ENCODE measurements at regions not wholly inside any gene's neighbourhood (a gene's known extent, or its start where the extent isn't known, plus 50 kb on each side); places are given as distances from the start of the nearest gene placed in this dataset.

DNA sequence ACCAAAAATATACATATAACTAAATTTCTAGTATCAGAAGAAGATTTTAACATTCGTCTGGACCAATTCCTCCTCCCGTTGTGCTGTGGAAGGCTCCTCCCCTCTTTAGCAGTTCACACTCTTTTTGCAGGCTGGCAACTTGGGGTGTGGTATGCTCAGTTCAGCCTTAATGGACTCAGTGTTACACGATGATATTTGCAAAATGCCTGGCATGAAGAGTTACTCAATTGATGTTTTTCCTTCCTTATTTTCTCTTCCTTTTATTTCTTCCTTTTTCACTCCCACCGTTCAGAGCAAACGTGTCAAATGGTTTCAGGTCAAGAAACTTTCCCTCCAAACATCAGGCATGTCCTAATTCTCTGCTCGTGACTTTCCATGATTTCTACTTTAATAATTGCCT is 248.3 kb downstream of the PHF14 start:
- Histone ChIP-seq H3K27ac (replicated peaks) (no peak overlapping the region), H3K4me1 (no peaks in the 10 kb centered on the region), H3K4me3 (no peak overlapping the region), H3K36me3 (no peaks in the 10 kb centered on the region), H3K27me3 (ENCODE audit: low read depth) (no peaks in the 10 kb centered on the region), H3K9me3 (replicated peaks) (no peaks in the 10 kb centered on the region)
- TF ChIP-seq, protein P1, sequence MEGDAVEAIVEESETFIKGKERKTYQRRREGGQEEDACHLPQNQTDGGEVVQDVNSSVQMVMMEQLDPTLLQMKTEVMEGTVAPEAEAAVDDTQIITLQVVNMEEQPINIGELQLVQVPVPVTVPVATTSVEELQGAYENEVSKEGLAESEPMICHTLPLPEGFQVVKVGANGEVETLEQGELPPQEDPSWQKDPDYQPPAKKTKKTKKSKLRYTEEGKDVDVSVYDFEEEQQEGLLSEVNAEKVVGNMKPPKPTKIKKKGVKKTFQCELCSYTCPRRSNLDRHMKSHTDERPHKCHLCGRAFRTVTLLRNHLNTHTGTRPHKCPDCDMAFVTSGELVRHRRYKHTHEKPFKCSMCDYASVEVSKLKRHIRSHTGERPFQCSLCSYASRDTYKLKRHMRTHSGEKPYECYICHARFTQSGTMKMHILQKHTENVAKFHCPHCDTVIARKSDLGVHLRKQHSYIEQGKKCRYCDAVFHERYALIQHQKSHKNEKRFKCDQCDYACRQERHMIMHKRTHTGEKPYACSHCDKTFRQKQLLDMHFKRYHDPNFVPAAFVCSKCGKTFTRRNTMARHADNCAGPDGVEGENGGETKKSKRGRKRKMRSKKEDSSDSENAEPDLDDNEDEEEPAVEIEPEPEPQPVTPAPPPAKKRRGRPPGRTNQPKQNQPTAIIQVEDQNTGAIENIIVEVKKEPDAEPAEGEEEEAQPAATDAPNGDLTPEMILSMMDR (IDR thresholded peaks at IDR 0.05; ENCODE audit: borderline replicate concordance): no peak
- intact Hi-C loops (cut with micrococcal nuclease): no loop called here
- DNase-seq: no peak

DNA sequence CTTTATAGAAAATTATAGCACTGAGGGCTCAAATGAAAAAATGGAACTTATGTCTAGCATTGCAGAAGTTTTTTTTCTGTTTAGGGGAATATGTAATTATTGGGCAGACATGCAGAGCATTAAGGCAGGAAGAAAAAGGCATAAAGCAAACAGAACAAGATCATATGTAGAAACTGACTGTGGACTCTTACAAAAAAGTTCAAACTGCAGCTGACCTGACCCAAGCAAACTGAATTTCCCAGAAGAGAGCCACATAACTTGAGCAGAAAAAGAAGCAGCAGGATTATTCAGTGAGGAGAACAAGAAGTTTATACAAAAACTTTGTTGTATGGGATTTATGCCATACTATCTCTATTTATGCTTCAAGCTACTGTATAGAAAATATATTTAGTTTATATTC is 250.9 kb downstream of the PHF14 start:
- Histone ChIP-seq H3K4me1 (peaks cover 22% of the 10 kb centered on the region), H3K27me3 (ENCODE audit: low read depth) (no peaks in the 10 kb centered on the region), H3K4me3 (no peak overlapping the region), H3K27ac (replicated peaks) (no peak overlapping the region), H3K9me3 (replicated peaks) (no peaks in the 10 kb centered on the region), H3K36me3 (no peaks in the 10 kb centered on the region)
- intact Hi-C loops (cut with micrococcal nuclease): no loop called here
- no peak for DNase-seq
- TF ChIP-seq, protein P1 (IDR thresholded peaks at IDR 0.05; ENCODE audit: borderline replicate concordance): no peak

DNA sequence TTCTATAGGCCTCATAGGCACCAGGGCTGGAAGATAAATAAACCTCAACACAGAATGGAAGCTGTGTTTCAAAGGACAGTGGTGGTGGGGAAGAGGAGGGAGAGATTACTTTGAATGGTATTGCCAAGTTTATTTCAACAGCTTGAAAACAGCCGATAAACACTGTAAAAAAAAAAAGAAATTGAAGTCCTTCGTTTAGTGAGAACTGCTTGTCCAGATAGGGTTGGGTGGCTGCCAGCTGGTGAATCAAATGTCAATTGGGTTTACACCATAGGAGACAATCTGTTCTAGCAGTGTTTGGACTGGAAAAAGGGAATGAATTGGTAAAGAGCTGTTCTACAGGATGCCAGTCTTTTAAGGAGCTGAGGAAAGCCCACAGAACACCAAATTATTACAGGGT is 254.8 kb downstream of the PHF14 start:
- Histone ChIP-seq H3K4me3 (no peak overlapping the region), H3K9me3 (replicated peaks) (no peaks in the 10 kb centered on the region), H3K27ac (replicated peaks) (peak overlapping the region; percentile 46), H3K27me3 (ENCODE audit: low read depth) (no peaks in the 10 kb centered on the region), H3K4me1 (peaks cover 26% of the 10 kb centered on the region), H3K36me3 (no peaks in the 10 kb centered on the region)
- intact Hi-C loops (cut with micrococcal nuclease): no loop called here
- peak; percentile 82 for DNase-seq
- TF ChIP-seq, protein P1 (IDR thresholded peaks at IDR 0.05; ENCODE audit: borderline replicate concordance): no peak

DNA sequence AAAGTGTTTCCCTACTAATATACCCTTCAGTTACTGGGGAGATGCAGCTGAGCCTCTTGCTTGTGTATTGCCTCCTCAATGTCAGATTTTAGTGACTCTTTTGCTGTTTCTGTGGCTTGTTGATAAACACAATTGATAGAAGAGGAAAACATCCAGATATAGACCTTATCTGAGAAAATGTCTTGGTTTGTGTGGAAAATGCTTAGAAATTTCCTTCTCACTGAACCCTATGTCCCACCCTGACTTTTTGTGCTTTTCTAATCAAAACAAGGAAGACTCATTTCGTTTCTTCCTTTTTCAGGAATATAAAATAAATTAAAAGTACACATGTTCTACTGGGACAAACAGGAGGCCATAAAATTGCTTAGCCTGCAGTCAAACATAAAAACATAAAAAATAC is 257.5 kb downstream of the PHF14 start:
- no peak overlapping the region for H3K4me3 ChIP-seq
- H3K27ac ChIP-seq (replicated peaks): no peak overlapping the region
- H3K9me3 ChIP-seq (replicated peaks): no peaks in the 10 kb centered on the region
- intact Hi-C loops (cut with micrococcal nuclease): no loop called here
- H3K36me3 ChIP-seq: no peaks in the 10 kb centered on the region
- DNase-seq: no peak
- peaks cover 26% of the 10 kb centered on the region for H3K4me1 ChIP-seq
- TF ChIP-seq, protein P1 (IDR thresholded peaks at IDR 0.05; ENCODE audit: borderline replicate concordance): no peak
- H3K27me3 ChIP-seq (ENCODE audit: low read depth): no peaks in the 10 kb centered on the region

DNA sequence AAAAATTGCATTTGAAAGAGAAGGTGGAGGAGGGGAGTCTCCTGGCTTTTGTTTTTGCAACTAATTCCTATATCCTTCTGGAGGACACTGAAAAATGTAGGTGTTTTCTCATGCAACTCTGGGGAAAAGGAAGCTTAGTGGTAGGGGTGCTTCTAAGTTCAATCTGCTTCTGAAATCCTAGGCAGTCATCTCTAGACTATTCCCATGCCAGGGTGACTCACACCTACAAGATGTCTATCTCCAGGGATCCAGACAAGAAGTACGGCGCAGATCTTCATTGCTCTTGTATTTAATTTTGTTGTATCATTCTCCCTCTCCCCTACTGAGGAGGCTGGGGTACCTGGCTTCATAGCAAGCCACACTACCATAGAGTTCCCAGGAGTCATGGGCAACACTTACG is 258.8 kb downstream of the PHF14 start:
- intact Hi-C loops (cut with micrococcal nuclease): no loop called here

More for the DNA sequence above, 258.8 kb downstream of the PHF14 start:
- Histone ChIP-seq H3K27ac (replicated peaks) (no peak overlapping the region), H3K36me3 (no peaks in the 10 kb centered on the region), H3K9me3 (replicated peaks) (no peaks in the 10 kb centered on the region), H3K4me3 (no peak overlapping the region), H3K4me1 (peaks cover 24% of the 10 kb centered on the region), H3K27me3 (ENCODE audit: low read depth) (no peaks in the 10 kb centered on the region)
- no peak for DNase-seq
- TF ChIP-seq, protein P1 (IDR thresholded peaks at IDR 0.05; ENCODE audit: borderline replicate concordance): no peak
